ENCODE measurements at regions not wholly inside any gene's neighbourhood (a gene's known extent, or its start where the extent isn't known, plus 50 kb on each side); places are given as distances from the start of the nearest gene placed in this dataset.

GRCh38 chr6:102984357-102984756, 1590.8 kb downstream of the GRIK2 start:
- no peak overlapping the region for H3K4me3 ChIP-seq (ENCODE audit: low read depth, low read length)
- ChIA-PET POLR2A (no interaction called here), CTCF (no interaction called here)
- no peak for TF ChIP-seq CTCF (IDR thresholded peaks at IDR 0.05; ENCODE audit: insufficient read depth, low read length, missing control alignments)
- no peak for DNase-seq (ENCODE audit: low read depth, low spot score)

GRCh38 chr6:102981490-102982015, 1588.0 kb downstream of the GRIK2 start:
- TF ChIP-seq CTCF (IDR thresholded peaks at IDR 0.05; ENCODE audit: insufficient read depth, low read length, missing control alignments), result no peak
- DNase-seq (ENCODE audit: low read depth, low spot score), result no peak
- POLR2A ChIA-PET, result no interaction called here
- H3K4me3 ChIP-seq (ENCODE audit: low read depth, low read length), result no peak overlapping the region
- CTCF ChIA-PET, result no interaction called here

GRCh38 chr6:102980951-102981350, 1587.4 kb downstream of the GRIK2 start:
- TF ChIP-seq CTCF (IDR thresholded peaks at IDR 0.05; ENCODE audit: insufficient read depth, low read length, missing control alignments), result no peak
- no peak for DNase-seq (ENCODE audit: low read depth, low spot score)
- H3K4me3 ChIP-seq (ENCODE audit: low read depth, low read length), result no peak overlapping the region
- ChIA-PET POLR2A (no interaction called here), CTCF (no interaction called here)

GRCh38 chr6:102961902-102962301, 1568.4 kb downstream of the GRIK2 start:
- TF ChIP-seq CTCF (IDR thresholded peaks at IDR 0.05; ENCODE audit: insufficient read depth, low read length, missing control alignments), result no peak
- H3K4me3 ChIP-seq (ENCODE audit: low read depth, low read length), result no peak overlapping the region
- POLR2A ChIA-PET, result no interaction called here
- DNase-seq (ENCODE audit: low read depth, low spot score), result no peak
- CTCF ChIA-PET, result no interaction called here

GRCh38 chr6:102950967-102951366, 1557.5 kb downstream of the GRIK2 start:
- no peak for DNase-seq (ENCODE audit: low read depth, low spot score)
- no peak overlapping the region for H3K4me3 ChIP-seq (ENCODE audit: low read depth, low read length)
- ChIA-PET POLR2A (no interaction called here), CTCF (no interaction called here)
- TF ChIP-seq CTCF (IDR thresholded peaks at IDR 0.05; ENCODE audit: insufficient read depth, low read length, missing control alignments), result no peak

- ChIA-PET CTCF (no interaction called here), POLR2A (no interaction called here)
- H3K4me3 ChIP-seq (ENCODE audit: low read depth, low read length), result no peak overlapping the region
- no peak for DNase-seq (ENCODE audit: low read depth, low spot score)
- no peak for TF ChIP-seq CTCF (IDR thresholded peaks at IDR 0.05; ENCODE audit: insufficient read depth, low read length, missing control alignments)
Observed at GRCh38 chr6:102944475-102944874, 1551.0 kb downstream of the GRIK2 start.
